GM23248 (cell line): ENCODE measurements at regions not wholly inside any gene's neighbourhood (a gene's known extent, or its start where the extent isn't known, plus 50 kb on each side); places are given as distances from the start of the nearest gene placed in this dataset.

Experiments
- EZH2 ChIP-seq: fragments of 200-600 bp; sonication (generic); IDR thresholded peaks from 2 replicates; pipeline ENCODE4 v1.6.1; 2018; ENCODE audit warnings: antibody characterized with exemption, mild to moderate bottlenecking; ENCODE audit not compliant: insufficient read depth, poor library complexity, severe bottlenecking
- EZH2phosphoT487 ChIP-seq: fragments of 200-600 bp; sonication (generic); IDR thresholded peaks from 2 replicates; pipeline ENCODE4 v1.6.1; 2018; ENCODE audit warnings: antibody characterized with exemption, moderate library complexity, mild to moderate bottlenecking, low read depth; ENCODE audit not compliant: insufficient read depth

GRCh38 chr12:5243014-5243413, 188.9 kb upstream of the NTF3 start:
- TF ChIP-seq EZH2: no peak
- no peak for TF ChIP-seq EZH2phosphoT487
